GM23248 (cell line): ENCODE measurements at regions not wholly inside any gene's neighbourhood (a gene's known extent, or its start where the extent isn't known, plus 50 kb on each side); places are given as distances from the start of the nearest gene placed in this dataset.

ENCODE experiments used
- EZH2 ChIP-seq: fragments of 200-600 bp; sonication (generic); IDR thresholded peaks from 2 replicates; pipeline ENCODE4 v1.6.1; 2018; ENCODE audit warnings: antibody characterized with exemption, mild to moderate bottlenecking; ENCODE audit not compliant: insufficient read depth, poor library complexity, severe bottlenecking
- EZH2phosphoT487 ChIP-seq: fragments of 200-600 bp; sonication (generic); IDR thresholded peaks from 2 replicates; pipeline ENCODE4 v1.6.1; 2018; ENCODE audit warnings: antibody characterized with exemption, moderate library complexity, mild to moderate bottlenecking, low read depth; ENCODE audit not compliant: insufficient read depth

DNA sequence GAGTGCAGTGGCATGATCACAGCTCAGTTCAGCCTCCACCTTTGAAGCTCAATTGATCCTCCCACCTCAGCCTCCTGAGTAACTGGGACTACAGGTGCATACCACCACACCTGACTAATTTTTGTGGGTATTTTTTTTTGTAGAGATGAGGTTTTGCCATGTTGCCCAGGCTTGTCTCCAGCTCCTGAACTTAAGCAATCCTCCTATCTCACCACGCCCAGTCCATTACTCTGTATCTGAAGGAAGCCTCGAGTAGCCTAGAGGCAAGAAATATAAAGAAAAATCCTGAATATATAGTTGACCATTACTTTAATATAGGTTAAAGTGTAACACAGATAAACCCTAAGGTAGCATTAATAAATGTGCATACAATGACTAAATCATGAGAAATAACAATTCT is 686.8 kb upstream of the PIK3C3 start:
- TF ChIP-seq EZH2phosphoT487 (no peak), EZH2 (no peak)
